LNCAP (cell line): ENCODE measurements at regions not wholly inside any gene's neighbourhood (a gene's known extent, or its start where the extent isn't known, plus 50 kb on each side); places are given as distances from the start of the nearest gene placed in this dataset.

Source experiments
- CTCF ChIP-seq: fragments of 450-650 bp; IDR thresholded peaks from 2 replicates; pipeline ENCODE4 v1.5.1; 2017; ENCODE audit warnings: mild to moderate bottlenecking

DNA sequence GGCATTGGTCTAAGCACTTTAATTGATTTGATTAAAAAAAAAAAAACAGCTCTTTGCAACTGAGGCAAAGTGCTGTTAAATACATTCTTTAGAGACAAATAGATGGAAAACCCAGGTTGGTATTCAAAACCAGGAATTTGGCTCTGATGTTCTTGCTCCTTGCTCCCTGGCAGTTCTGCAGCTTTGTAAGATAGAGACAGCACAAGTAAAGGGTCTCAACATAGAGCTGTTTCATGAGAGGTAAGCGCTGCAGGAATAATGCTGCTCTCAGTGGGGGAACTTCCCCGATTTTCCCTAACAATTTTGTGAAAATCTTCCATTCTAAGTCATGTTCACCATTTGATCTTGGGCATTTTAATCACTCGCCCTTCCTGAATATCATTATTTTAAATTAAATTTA lies 479.5 kb upstream of the HS3ST1 start:
- TF ChIP-seq CTCF, result no peak

DNA sequence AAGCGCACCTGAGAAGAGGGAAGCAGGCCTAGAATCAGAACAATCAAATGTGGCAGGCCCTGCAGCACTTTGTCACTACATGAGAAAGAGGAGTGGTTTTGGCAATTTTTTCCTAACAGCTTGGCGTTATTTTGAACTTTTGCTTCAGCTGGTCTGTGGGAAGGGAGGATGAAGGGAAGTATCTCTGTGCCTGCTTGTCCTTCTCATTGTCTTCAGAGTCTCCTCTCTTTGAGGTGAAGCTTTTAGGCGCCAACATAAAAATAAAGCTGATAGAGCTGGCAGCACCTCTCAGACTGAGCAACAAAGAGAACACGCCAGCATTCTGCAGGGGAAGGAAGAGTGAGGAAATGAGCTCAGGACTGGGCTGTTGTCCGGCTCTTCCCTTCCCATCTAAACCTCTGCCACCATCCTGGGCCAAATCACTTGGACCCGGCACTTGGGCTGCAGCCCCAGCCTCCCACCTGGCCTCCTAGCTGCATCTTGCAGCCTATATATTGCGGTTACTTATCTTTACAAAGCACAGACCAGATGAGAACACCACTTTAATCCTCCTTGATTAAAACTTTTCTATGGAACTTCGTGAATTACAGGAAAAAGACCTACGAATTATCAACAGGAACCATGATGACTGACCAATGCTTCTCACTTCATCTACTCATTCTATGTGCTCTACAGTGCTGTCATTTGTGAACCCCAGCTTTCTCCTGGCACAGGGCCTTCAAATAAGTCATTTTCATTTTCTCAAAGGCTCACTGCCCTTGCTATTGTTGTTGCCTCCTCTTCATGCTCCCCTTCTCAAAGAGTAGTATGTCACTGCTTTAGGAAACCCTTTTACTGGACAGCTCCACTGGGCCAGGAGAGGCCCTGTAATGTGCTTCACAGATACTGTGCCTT lies 476.4 kb upstream of the HS3ST1 start:
- TF ChIP-seq CTCF, result no peak

DNA sequence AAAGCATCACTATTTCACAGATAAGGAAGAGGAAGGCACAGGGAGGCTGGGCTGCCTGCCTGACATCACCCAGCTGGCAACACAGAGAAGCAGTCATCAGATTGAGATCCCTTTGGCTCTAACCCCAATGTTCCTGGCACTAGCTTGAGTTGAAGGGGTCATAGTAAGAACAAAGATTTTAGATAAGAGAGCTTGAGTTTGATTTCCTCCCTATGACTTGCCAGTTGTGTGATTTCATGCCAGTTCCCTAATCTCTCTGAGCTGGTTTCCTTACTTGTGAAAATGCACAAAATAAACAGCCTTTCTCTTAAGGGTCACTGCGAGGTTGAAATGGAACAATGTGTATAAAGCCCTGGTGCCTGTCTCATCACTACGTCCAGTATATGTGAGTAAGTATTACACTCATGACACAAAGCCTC lies 475.4 kb upstream of the HS3ST1 start:
- TF ChIP-seq CTCF, result no peak

- TF ChIP-seq CTCF, result no peak
These were observed 472.4 kb upstream of the HS3ST1 start for GRCh38 chr4:11901089-11901488.

- no peak for TF ChIP-seq CTCF
These were observed 471.7 kb upstream of the HS3ST1 start for GRCh38 chr4:11900359-11900758.

DNA sequence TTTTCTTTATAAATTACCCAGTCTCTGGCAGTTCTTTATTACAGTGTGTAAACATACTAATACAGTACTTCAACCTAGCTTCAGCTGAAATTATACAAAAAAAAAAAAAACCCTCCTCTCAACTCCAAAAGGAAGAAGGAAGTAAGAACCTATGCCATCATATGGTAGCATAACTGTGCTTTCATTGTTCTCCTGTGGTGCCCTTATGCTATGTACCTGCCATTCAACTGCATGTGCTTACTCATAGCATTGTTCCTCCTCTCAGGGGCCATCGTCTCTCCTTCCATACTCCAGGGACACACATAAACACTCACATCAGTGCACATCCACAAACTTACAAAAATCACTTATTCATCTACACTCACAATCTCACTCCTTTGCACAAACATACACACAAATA lies 470.1 kb upstream of the HS3ST1 start:
- TF ChIP-seq CTCF, result no peak

GRCh38 chr4:11895766-11896165 lies 467.1 kb upstream of the HS3ST1 start:
- TF ChIP-seq CTCF, result no peak
